ENCODE measurements at regions not wholly inside any gene's neighbourhood (a gene's known extent, or its start where the extent isn't known, plus 50 kb on each side); places are given as distances from the start of the nearest gene placed in this dataset.

DNA sequence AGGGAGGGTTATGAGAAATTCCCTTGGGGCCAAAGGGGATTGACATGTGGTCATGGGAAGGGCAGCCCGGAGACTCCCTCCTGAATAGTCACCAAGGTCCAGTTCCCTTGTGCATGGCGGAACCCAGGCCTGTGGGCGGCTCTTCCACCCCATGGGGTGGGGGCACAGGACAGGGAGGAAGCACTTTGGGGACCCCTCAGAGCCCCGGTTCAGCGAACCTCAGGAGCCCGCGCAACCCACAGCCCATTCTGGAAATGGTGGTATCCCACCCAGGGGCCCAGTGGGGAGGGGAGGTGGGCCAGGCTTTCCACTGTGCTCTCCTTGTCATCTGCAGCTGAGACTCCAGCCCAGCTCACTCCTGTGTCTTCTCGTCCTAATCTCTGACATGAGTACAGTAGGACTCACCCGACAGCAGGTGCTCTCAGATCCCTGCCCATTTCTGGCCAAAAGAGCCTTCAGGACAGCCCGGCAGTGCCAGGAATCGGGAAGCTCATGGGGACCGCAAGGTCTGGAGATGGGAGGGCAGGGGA lies 255.2 kb upstream of the SFSWAP start (continued):
- TF ChIP-seq, protein P1, sequence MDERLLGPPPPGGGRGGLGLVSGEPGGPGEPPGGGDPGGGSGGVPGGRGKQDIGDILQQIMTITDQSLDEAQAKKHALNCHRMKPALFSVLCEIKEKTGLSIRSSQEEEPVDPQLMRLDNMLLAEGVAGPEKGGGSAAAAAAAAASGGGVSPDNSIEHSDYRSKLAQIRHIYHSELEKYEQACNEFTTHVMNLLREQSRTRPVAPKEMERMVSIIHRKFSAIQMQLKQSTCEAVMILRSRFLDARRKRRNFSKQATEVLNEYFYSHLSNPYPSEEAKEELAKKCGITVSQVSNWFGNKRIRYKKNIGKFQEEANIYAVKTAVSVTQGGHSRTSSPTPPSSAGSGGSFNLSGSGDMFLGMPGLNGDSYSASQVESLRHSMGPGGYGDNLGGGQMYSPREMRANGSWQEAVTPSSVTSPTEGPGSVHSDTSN (CRISPR knock-in tag; IDR thresholded peaks at IDR 0.05; ENCODE audit: low read depth) = no peak
- TF ChIP-seq, protein P1 (tag; conservative IDR thresholded peaks at IDR 0.05; ENCODE audit: low read depth) = no peak
- TF ChIP-seq, protein P2, sequence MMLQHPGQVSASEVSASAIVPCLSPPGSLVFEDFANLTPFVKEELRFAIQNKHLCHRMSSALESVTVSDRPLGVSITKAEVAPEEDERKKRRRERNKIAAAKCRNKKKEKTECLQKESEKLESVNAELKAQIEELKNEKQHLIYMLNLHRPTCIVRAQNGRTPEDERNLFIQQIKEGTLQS (IDR thresholded peaks at IDR 0.05) = no peak
- TF ChIP-seq, protein P2 (CRISPR knock-in tag; conservative IDR thresholded peaks at IDR 0.05) = no peak
- no peak for TF ChIP-seq MYNN (IDR thresholded peaks at IDR 0.05)
- TF ChIP-seq MYNN (CRISPR knock-in tag; IDR thresholded peaks at IDR 0.05) = no peak
- no peak for TF ChIP-seq SMARCB1 (IDR thresholded peaks at IDR 0.05; ENCODE audit: insufficient read length, low read depth)
- no peak for TF ChIP-seq LARP7 (IDR thresholded peaks at IDR 0.05)
- TF ChIP-seq PCBP1 (IDR thresholded peaks at IDR 0.05; ENCODE audit: low read depth, low read length, poor library complexity, severe bottlenecking) = no peak
- TF ChIP-seq CSDE1 (IDR thresholded peaks at IDR 0.05) = no peak
